ENCODE measurements at regions not wholly inside any gene's neighbourhood (a gene's known extent, or its start where the extent isn't known, plus 50 kb on each side); places are given as distances from the start of the nearest gene placed in this dataset.

DNA sequence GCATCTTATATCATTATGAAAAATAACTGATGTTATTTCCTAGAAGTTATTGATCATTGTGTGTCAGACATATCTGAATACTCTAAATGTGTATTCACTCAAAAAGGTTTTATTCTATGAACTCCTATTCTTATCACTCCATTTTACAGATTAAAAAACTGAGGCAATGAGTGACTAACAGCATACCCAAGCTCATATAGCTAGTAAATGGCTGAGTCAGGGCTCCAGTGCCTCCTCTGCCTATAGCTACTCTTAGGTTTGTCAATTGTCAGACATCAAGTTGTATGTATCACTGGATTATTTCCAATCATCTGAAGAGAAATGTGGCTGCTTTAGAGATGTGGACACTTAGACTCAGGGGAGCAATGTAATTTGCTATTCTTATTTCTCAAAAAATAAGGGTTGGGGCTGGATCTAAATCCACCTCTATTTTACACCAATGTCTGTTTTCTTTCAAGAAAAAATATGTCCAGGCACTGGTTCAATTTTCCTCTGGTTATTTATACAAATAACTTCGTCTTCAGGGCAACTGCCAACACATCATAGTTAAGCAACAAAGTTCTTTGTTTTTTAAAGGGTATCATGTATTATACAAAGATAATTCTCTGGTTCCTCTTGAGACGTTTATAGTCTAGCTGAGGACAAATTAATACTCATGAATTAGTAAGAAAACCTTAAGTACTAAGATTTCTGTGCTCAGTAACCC lies 328.9 kb upstream of the MAF start:
- no peak overlapping the region for H3K4me3 ChIP-seq (replicated peaks in 1 of 2; ENCODE audit: low read depth in 2 of 2, low read length in 2 of 2)
- peak in 1 of 2 donors; percentile 5 for DNase-seq (ENCODE audit: low read depth in 2 of 2)
- TF ChIP-seq, protein P1, sequence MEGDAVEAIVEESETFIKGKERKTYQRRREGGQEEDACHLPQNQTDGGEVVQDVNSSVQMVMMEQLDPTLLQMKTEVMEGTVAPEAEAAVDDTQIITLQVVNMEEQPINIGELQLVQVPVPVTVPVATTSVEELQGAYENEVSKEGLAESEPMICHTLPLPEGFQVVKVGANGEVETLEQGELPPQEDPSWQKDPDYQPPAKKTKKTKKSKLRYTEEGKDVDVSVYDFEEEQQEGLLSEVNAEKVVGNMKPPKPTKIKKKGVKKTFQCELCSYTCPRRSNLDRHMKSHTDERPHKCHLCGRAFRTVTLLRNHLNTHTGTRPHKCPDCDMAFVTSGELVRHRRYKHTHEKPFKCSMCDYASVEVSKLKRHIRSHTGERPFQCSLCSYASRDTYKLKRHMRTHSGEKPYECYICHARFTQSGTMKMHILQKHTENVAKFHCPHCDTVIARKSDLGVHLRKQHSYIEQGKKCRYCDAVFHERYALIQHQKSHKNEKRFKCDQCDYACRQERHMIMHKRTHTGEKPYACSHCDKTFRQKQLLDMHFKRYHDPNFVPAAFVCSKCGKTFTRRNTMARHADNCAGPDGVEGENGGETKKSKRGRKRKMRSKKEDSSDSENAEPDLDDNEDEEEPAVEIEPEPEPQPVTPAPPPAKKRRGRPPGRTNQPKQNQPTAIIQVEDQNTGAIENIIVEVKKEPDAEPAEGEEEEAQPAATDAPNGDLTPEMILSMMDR (IDR thresholded peaks at IDR 0.05; ENCODE audit: low read depth, low read length), result no peak

DNA sequence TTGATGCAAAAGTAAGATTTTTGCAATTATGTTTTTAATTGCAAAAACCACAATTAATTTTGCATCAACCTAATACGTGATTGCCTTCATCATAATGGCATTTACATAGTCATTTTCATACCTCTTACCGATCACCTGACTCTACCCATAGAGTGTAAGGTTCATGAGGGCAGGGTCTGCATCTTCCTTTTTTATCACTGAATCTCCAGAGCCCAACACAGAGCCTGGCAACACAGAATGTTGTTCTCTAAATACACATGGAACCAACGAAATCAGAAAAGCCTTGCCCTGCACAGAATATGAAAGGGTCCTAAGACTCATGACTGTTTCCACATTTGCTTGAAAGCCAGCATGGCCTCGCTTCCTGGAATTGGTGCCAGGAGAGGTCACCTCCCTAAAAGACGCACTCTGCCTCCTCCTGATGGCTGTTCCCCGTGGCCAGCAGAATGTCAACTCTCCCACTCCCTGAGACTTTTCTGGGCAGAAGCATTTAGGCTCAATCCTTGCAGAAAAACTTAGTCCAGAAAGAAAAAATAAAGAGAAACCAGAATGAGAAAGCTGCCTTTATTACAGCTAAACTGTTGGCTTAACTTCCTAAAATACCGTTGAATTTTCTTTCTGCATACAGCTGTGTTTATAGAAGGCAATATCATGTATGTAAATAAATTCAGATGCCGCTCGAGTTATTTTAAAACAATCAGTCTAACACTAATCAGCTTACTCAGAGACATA lies 327.8 kb upstream of the MAF start:
- TF ChIP-seq, protein P1 (IDR thresholded peaks at IDR 0.05; ENCODE audit: low read depth, low read length), result no peak
- no peak overlapping the region for H3K4me3 ChIP-seq (replicated peaks in 1 of 2; ENCODE audit: low read depth in 2 of 2, low read length in 2 of 2)

DNA sequence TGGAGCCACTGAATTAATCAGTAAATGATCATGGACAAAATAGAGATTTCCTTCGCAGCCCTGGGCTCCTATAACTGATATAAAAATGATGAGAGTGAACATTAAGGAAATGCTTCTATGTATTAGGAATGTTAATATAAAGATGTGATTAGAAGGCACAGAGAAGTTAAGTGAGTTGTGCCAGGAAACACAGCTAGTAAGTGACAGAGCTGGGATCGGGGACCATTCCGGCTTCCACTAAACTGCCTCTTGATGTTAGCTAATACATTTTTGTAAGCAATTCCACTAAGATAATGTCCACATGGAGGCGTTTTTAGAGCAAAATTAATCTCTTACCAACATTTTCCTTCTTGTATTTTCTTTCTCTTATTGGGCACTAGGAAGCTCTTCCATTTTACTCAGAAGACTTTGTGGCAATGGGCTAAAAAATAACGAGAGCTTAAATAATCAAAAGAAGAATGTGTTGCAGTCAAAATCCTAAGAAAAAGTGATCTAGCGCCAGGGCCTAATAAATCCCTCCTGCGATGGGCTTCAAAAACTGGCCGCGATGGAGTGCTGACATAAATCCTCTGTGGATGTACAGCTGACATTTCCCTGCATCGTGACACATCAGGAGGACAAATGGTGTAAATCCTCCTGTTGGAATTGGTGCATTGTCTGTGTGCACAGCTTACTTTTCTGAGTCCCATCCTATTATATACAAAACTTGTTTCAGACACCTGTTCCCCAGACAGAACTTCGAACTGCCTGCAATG lies 326.1 kb upstream of the MAF start:
- no peak overlapping the region for H3K4me3 ChIP-seq (replicated peaks in 1 of 2; ENCODE audit: low read depth in 2 of 2, low read length in 2 of 2)
- no peak for DNase-seq (ENCODE audit: low read depth in 2 of 2)
- TF ChIP-seq, protein P1 (IDR thresholded peaks at IDR 0.05; ENCODE audit: low read depth, low read length), result no peak

More for the DNA sequence above, 327.8 kb upstream of the MAF start:
- no peak for DNase-seq (ENCODE audit: low read depth in 2 of 2)

DNA sequence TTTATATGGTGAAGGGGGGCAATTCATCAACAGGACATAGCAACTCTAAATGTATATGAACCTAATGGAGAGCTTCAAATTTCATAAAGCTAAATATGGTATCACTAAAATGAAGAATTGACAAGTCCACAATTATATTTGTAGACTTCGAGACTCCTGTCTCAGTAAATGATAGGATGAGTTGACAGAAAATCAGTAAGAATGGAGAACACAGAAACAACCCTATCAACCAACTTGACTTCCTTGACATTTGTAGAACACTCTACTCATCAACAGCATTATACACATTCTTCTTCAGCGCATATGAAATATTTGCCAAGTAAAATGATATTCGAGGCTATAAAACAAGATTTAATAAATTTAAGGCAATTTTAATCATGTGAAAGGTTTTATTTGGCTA lies 322.9 kb upstream of the MAF start:
- H3K4me3 ChIP-seq (replicated peaks in 1 of 2; ENCODE audit: low read depth in 2 of 2, low read length in 2 of 2), result no peak overlapping the region
- TF ChIP-seq, protein P1 (IDR thresholded peaks at IDR 0.05; ENCODE audit: low read depth, low read length), result no peak
- DNase-seq (ENCODE audit: low read depth in 2 of 2), result no peak

DNA sequence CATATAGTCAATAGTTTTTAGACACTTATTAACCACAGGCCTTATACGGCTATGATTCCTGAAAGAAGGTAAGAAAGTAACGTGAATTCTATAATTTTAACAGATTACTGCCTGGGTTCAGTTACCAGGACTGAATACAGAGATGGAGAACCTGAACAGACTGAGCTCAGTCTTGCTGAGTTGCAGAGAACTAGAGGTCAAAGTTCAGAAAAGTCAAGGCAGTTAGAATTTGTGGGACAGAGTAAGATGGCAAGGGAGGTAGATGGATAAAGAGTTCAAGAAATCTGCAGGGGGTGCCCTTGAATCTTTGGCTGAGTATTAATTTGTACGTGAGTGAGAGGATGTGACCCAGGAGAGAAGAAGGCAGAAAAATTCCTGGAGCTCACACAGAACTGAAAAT lies 320.1 kb upstream of the MAF start:
- no peak overlapping the region for H3K4me3 ChIP-seq (replicated peaks in 1 of 2; ENCODE audit: low read depth in 2 of 2, low read length in 2 of 2)
- DNase-seq (ENCODE audit: low read depth in 2 of 2), result no peak
- TF ChIP-seq, protein P1 (IDR thresholded peaks at IDR 0.05; ENCODE audit: low read depth, low read length), result no peak

DNA sequence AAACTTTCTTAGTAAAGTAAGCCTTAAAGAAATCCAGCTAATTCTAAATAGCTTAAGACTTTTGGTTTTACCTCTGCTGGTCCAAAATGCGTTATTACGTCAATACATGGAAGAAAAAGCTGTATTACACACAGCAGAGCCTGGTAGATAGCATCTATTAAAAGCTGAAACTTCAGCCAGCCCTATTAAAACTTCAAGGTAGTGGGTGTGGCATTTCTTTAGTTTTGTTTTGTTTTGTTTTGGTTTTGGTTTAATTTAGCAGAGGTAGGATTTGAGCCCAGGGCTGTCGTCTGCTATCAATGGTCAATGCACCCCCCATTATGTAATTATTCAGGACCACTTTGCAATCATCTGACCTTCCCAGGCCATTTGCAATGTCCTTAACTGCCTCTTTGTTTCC lies 318.4 kb upstream of the MAF start:
- no peak overlapping the region for H3K4me3 ChIP-seq (replicated peaks in 1 of 2; ENCODE audit: low read depth in 2 of 2, low read length in 2 of 2)
- DNase-seq (ENCODE audit: low read depth in 2 of 2), result no peak
- TF ChIP-seq, protein P1 (IDR thresholded peaks at IDR 0.05; ENCODE audit: low read depth, low read length), result no peak
